Mucosa of descending colon (tissue), 3 donors: ENCODE measurements at regions not wholly inside any gene's neighbourhood (a gene's known extent, or its start where the extent isn't known, plus 50 kb on each side); places are given as distances from the start of the nearest gene placed in this dataset.
A peak's percentile ranks its signal among the peaks of the same experiment; 100 is the strongest.

Experiments
- ATAC-seq: fragments of 200-7000 bp; cut with Tn5 transposase; one replicate; pipeline ENCODE4 v1.9.1; 2020; ENCODE audit warnings: mild to moderate bottlenecking, moderate library complexity
- DNase-seq, 3 donors: peaks; one replicate each; pipeline ENCODE4 v3.0.0-alpha.2; 2020
- H3K36me3 ChIP-seq: fragments of 200-600 bp; one replicate; pipeline ENCODE4 v1.8.0; 2021; ENCODE audit warnings: low read depth, mild to moderate bottlenecking
- H3K4me1 ChIP-seq: fragments of 200-600 bp; one replicate; pipeline ENCODE4 v1.8.0; 2021; ENCODE audit warnings: low read depth, mild to moderate bottlenecking
- H3K4me3 ChIP-seq: fragments of 200-600 bp; one replicate; pipeline ENCODE4 v1.8.0; 2021; ENCODE audit warnings: mild to moderate bottlenecking
- H3K9me3 ChIP-seq: fragments of 200-600 bp; one replicate; pipeline ENCODE4 v1.8.0; 2021; ENCODE audit warnings: mild to moderate bottlenecking
- CTCF ChIP-seq: fragments of 200-600 bp; IDR thresholded peaks from one replicate; pipeline ENCODE4 v1.8.0; 2022; ENCODE audit warnings: antibody characterized with exemption, mild to moderate bottlenecking
- intact Hi-C, 2 donors: fragments of 100-400 bp; cut with DNase I in 1 of 2; cut with micrococcal nuclease in 1 of 2; formaldehyde crosslinking; loops; one replicate each; pipeline versions ENCODE4 v1.11.0 to v1.11.1; 2022; cut with DNase I, micrococcal nuclease
- donor health status: DM: no; HTN: no; CAD: no; lungs with moderate emphysema.
- donor health status: DM: no; HTN: no; CAD: no.
- donor health status: DM: no; HTN: yes; CAD: no.

- ATAC-seq, result no peak
- Histone ChIP-seq H3K4me1 (no peaks in the 10 kb centered on the region), H3K4me3 (no peak overlapping the region), H3K36me3 (no peaks in the 10 kb centered on the region), H3K9me3 (no peaks in the 10 kb centered on the region)
- intact Hi-C loops, result no loop called here
- peak in 1 of 3 donors; percentile 40 for DNase-seq
- no peak for TF ChIP-seq CTCF
These were observed 117.0 kb upstream of the TEX13C start for GRCh38 chrX:125202591-125203248.

- DNase-seq, result no peak
- ATAC-seq, result peak; percentile 21
- intact Hi-C loops, result no loop called here
- TF ChIP-seq CTCF, result no peak
- no peaks in the 10 kb centered on the region for H3K9me3 ChIP-seq
- no peaks in the 10 kb centered on the region for H3K4me1 ChIP-seq
- H3K36me3 ChIP-seq, result no peaks in the 10 kb centered on the region
- no peak overlapping the region for H3K4me3 ChIP-seq
These were observed 116.3 kb upstream of the TEX13C start for GRCh38 chrX:125203365-125203736.

GRCh38 chrX:125203737-125204578, 115.7 kb upstream of the TEX13C start:
- Histone ChIP-seq H3K4me3 (no peak overlapping the region), H3K9me3 (no peaks in the 10 kb centered on the region), H3K4me1 (no peaks in the 10 kb centered on the region), H3K36me3 (no peaks in the 10 kb centered on the region)
- intact Hi-C loops, result no loop called here
- ATAC-seq (peak; percentile 25), DNase-seq (peak in 1 of 3 donors; percentile 52)
- no peak for TF ChIP-seq CTCF

GRCh38 chrX:125204681-125205132, 115.0 kb upstream of the TEX13C start:
- no peaks in the 10 kb centered on the region for H3K4me1 ChIP-seq
- no peaks in the 10 kb centered on the region for H3K9me3 ChIP-seq
- no peak overlapping the region for H3K4me3 ChIP-seq
- DNase-seq, result no peak
- no peak for TF ChIP-seq CTCF
- intact Hi-C loops, result no loop called here
- ATAC-seq, result no peak
- H3K36me3 ChIP-seq, result no peaks in the 10 kb centered on the region

GRCh38 chrX:125205133-125205917, 114.3 kb upstream of the TEX13C start:
- H3K4me3 ChIP-seq, result no peak overlapping the region
- DNase-seq, result peak; percentile 14 to 53 (median 40)
- no peak for TF ChIP-seq CTCF
- ATAC-seq, result peak; percentile 38
- no peaks in the 10 kb centered on the region for H3K9me3 ChIP-seq
- no peaks in the 10 kb centered on the region for H3K4me1 ChIP-seq
- intact Hi-C loops, result no loop called here
- no peaks in the 10 kb centered on the region for H3K36me3 ChIP-seq
